HEK293 (cell line): ENCODE measurements at regions not wholly inside any gene's neighbourhood (a gene's known extent, or its start where the extent isn't known, plus 50 kb on each side); places are given as distances from the start of the nearest gene placed in this dataset.

Experiments
- CTCF ChIA-PET: fragments of 350-600 bp; formaldehyde crosslinking; extraction: SDS; loops from one replicate; lab custom pipeline; 2021; ENCODE audit warnings: antibody characterized with exemption; lab: Yijun Ruan, JAX
- POLR2A ChIA-PET: fragments of 300-600 bp; formaldehyde crosslinking; extraction: SDS; loops from one replicate; lab custom pipeline; 2020; ENCODE audit warnings: antibody characterized with exemption, inconsistent platforms; lab: Yijun Ruan, JAX
- H3K27ac ChIP-seq: fragments of 200-500 bp; sonication (Bioruptor generic); 2 replicates; pipeline ENCODE4 v1.5.1; 2014; ENCODE audit warnings: low read depth, low read length, control low read depth, inconsistent platforms; ENCODE audit errors: extremely low read depth
- H3K36me3 ChIP-seq, 2 experiments: fragments of 200-500 bp in 1 of 2; sonication (Bioruptor generic) in 1 of 2; 1 replicate in 1 of 2; 2 replicates in 1 of 2; pipeline ENCODE4 v1.5.1; 2014 to 2017; ENCODE audit warnings: inconsistent platforms in 2 of 2, low read length in 2 of 2; ENCODE audit not compliant: control insufficient read depth in 2 of 2, insufficient read depth in 1 of 2
- H3K4me1 ChIP-seq: fragments of 200-500 bp; sonication (Bioruptor generic); 2 replicates; pipeline ENCODE4 v1.5.1; 2014; ENCODE audit warnings: mild to moderate bottlenecking, low read length, inconsistent platforms; ENCODE audit not compliant: control insufficient read depth, insufficient read depth
- H3K4me3 ChIP-seq: 2 replicates; pipeline ENCODE4 v1.5.1; 2011; ENCODE audit warnings: low read depth, mild to moderate bottlenecking, control low read depth, low read length, moderate library complexity
- H3K9me3 ChIP-seq: fragments of 200-500 bp; sonication (Bioruptor generic); 2 replicates; pipeline ENCODE4 v1.5.1; 2014; ENCODE audit warnings: low read depth, low read length, inconsistent platforms; ENCODE audit not compliant: control insufficient read depth, insufficient read depth
- BCL11B ChIP-seq: fragments of 450-650 bp; formaldehyde crosslinking; IDR thresholded peaks from 2 replicates; pipeline ENCODE4 v1.5.1; 2016; ENCODE audit warnings: low read depth, missing biosample characterization, missing genetic modification characterization
- IKZF3 ChIP-seq: fragments of 450-650 bp; IDR thresholded peaks from 2 replicates; pipeline ENCODE4 v1.5.0; 2018; ENCODE audit warnings: missing biosample characterization, mild to moderate bottlenecking, missing genetic modification characterization, moderate library complexity
- INSM2 ChIP-seq: fragments of 450-650 bp; formaldehyde crosslinking; IDR thresholded peaks from 2 replicates; pipeline ENCODE4 v1.5.1; 2016; ENCODE audit warnings: missing biosample characterization, missing genetic modification characterization
- KLF16 ChIP-seq: fragments of 450-650 bp; formaldehyde crosslinking; IDR thresholded peaks from 2 replicates; pipeline ENCODE4 v1.5.1; 2017; ENCODE audit warnings: missing biosample characterization, missing genetic modification characterization
- PRDM10 ChIP-seq: fragments of 450-650 bp; formaldehyde crosslinking; IDR thresholded peaks from 2 replicates; pipeline ENCODE4 v1.5.1; 2016; ENCODE audit warnings: missing biosample characterization, missing genetic modification characterization
- REPIN1 ChIP-seq: fragments of 450-650 bp; formaldehyde crosslinking; IDR thresholded peaks from 2 replicates; pipeline ENCODE4 v1.5.1; 2017; ENCODE audit warnings: missing biosample characterization, missing genetic modification characterization, low read depth
- SETDB1 ChIP-seq: IDR thresholded peaks from one replicate; pipeline ENCODE4 v1.6.1; 2017; ENCODE audit warnings: mild to moderate bottlenecking, low read length, moderate library complexity, mixed read lengths; ENCODE audit not compliant: insufficient read length
- ZBTB1 ChIP-seq: fragments of 450-650 bp; formaldehyde crosslinking; IDR thresholded peaks from 2 replicates; pipeline ENCODE4 v1.5.1; 2016; ENCODE audit warnings: missing biosample characterization, missing genetic modification characterization
- ZFHX2 ChIP-seq: fragments of 450-650 bp; formaldehyde crosslinking; conservative IDR thresholded peaks from 2 replicates; pipeline ENCODE4 v1.5.1; 2016; ENCODE audit warnings: missing biosample characterization, missing genetic modification characterization
- ZNF114 ChIP-seq: fragments of 450-650 bp; formaldehyde crosslinking; IDR thresholded peaks from 2 replicates; pipeline ENCODE4 v1.5.0; 2017; ENCODE audit warnings: missing biosample characterization, missing genetic modification characterization
- ZNF140 ChIP-seq: fragments of 450-650 bp; formaldehyde crosslinking; IDR thresholded peaks from 2 replicates; pipeline ENCODE4 v1.5.1; 2016; ENCODE audit warnings: missing biosample characterization, missing genetic modification characterization
- ZNF274 ChIP-seq, 2 experiments: fragments of 200-500 bp in 1 of 2; fragments of 450-650 bp in 1 of 2; sonication (Bioruptor generic) in 1 of 2; formaldehyde crosslinking in 1 of 2; IDR thresholded peaks; 2 replicates each; pipeline versions ENCODE4 v1.5.1 to v1.6.1; 2014 to 2016; ENCODE audit warnings: borderline replicate concordance in 1 of 2, inconsistent platforms in 1 of 2, low read length in 1 of 2, missing biosample characterization in 1 of 2, missing genetic modification characterization in 1 of 2
- ZNF394 ChIP-seq: fragments of 450-650 bp; formaldehyde crosslinking; IDR thresholded peaks from 2 replicates; pipeline ENCODE4 v1.5.1; 2016; ENCODE audit warnings: missing biosample characterization, missing genetic modification characterization, mild to moderate bottlenecking, moderate library complexity, borderline replicate concordance
- ZNF416 ChIP-seq: fragments of 450-650 bp; formaldehyde crosslinking; IDR thresholded peaks from 2 replicates; pipeline ENCODE4 v1.5.1; 2016; ENCODE audit warnings: missing biosample characterization, missing genetic modification characterization
- ZNF48 ChIP-seq: fragments of 450-650 bp; formaldehyde crosslinking; IDR thresholded peaks from 2 replicates; pipeline ENCODE4 v1.5.1; 2016; ENCODE audit warnings: missing biosample characterization, missing genetic modification characterization
- ZNF514 ChIP-seq: fragments of 450-650 bp; formaldehyde crosslinking; IDR thresholded peaks from 2 replicates; pipeline ENCODE4 v1.5.1; 2016; ENCODE audit warnings: missing biosample characterization, missing genetic modification characterization
- ZNF529 ChIP-seq: fragments of 450-650 bp; formaldehyde crosslinking; IDR thresholded peaks from 2 replicates; pipeline ENCODE4 v1.5.1; 2017; ENCODE audit warnings: missing genetic modification characterization, missing biosample characterization; ENCODE audit not compliant: insufficient replicate concordance
- ZNF544 ChIP-seq: fragments of 450-650 bp; formaldehyde crosslinking; IDR thresholded peaks from 2 replicates; pipeline ENCODE4 v1.5.0; 2017; ENCODE audit warnings: missing biosample characterization, missing genetic modification characterization
- ZNF623 ChIP-seq: fragments of 450-650 bp; formaldehyde crosslinking; IDR thresholded peaks from 2 replicates; pipeline ENCODE4 v1.5.1; 2016; ENCODE audit warnings: missing biosample characterization, missing genetic modification characterization
- ZNF645 ChIP-seq: fragments of 450-650 bp; formaldehyde crosslinking; IDR thresholded peaks from 2 replicates; pipeline ENCODE4; 2016; ENCODE audit warnings: missing biosample characterization, missing genetic modification characterization
- ZNF785 ChIP-seq: fragments of 450-650 bp; formaldehyde crosslinking; IDR thresholded peaks from 2 replicates; pipeline ENCODE4 v1.5.1; 2016; ENCODE audit warnings: missing biosample characterization, missing genetic modification characterization
- TF ChIP-seq, protein P1 (sequence below): fragments of 450-650 bp; formaldehyde crosslinking; IDR thresholded peaks from 2 replicates; pipeline ENCODE4 v1.5.0; 2017; ENCODE audit warnings: missing biosample characterization, missing genetic modification characterization, borderline replicate concordance
- TF ChIP-seq, protein P2 (sequence below): fragments of 450-650 bp; formaldehyde crosslinking; IDR thresholded peaks from 2 replicates; pipeline ENCODE4 v1.5.1; 2016; ENCODE audit warnings: missing biosample characterization, missing genetic modification characterization

DNA sequence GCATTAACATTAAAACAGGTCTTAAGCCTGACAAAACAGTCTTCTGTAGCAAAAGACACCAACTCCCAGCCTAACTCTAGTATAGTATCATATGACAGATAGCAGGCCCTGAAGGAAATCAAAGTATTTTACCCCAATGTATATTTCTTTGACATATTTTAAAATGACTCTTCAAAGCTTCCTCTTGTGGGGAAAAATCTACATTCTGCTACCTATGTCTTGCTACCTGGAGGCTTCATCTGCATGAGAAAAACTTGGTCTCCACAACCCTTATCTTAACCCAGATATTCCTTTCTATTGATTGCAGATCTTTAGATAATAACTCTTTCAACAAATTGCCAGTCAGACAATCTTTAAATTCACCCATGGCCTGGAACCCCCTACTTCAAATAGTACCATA lies 1620.4 kb downstream of the PCDH7 start:
- Histone ChIP-seq H3K4me1 (no peaks in the 10 kb centered on the region), H3K36me3 (no peaks in the 10 kb centered on the region), H3K4me3 (no peak overlapping the region), H3K9me3 (no peaks in the 10 kb centered on the region), H3K27ac (no peak overlapping the region)
- no peak for TF ChIP-seq ZNF394
- no peak for TF ChIP-seq ZNF514 (tag by site-specific recombination)
- no peak for TF ChIP-seq BCL11B
- no peak for TF ChIP-seq ZNF274 (IDR thresholded peaks at IDR 0.05; ENCODE audit: low read length)
- no peak for TF ChIP-seq ZNF274 (tag by site-specific recombination; IDR thresholded peaks at IDR 0.05; ENCODE audit: borderline replicate concordance)
- TF ChIP-seq SETDB1 = no peak
- no peak for TF ChIP-seq ZNF114
- no peak for TF ChIP-seq ZNF785
- TF ChIP-seq REPIN1 (tag by site-specific recombination) = no peak
- TF ChIP-seq IKZF3 (tag by site-specific recombination) = no peak
- ChIA-PET POLR2A (no interaction called here), CTCF (no interaction called here)

DNA sequence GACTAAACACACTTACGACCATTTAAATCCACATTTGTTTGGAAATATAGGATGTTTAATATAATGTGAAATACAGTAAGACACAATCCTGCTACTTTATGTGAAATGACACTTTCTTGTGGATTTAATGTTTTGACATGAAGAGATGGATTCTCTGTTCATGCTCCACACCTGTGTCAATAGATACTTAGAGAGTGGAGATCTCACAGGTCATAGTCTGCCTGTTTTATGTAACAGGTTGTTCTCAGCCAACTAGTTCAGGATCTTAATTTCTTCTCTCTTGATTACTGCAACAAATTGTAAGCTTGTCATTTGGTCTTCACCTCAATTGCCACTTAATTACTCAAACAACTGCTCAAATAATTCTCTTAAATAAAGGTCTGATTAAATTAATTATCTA lies 1621.2 kb downstream of the PCDH7 start:
- H3K27ac ChIP-seq = no peak overlapping the region
- no peaks in the 10 kb centered on the region for H3K4me1 ChIP-seq
- H3K36me3 ChIP-seq = no peaks in the 10 kb centered on the region
- CTCF ChIA-PET = no interaction called here
- no peaks in the 10 kb centered on the region for H3K9me3 ChIP-seq
- H3K4me3 ChIP-seq = no peak overlapping the region
- POLR2A ChIA-PET = no interaction called here
- TF ChIP-seq ZFHX2 (no peak), KLF16 (tag by site-specific recombination) (no peak), ZNF140 (tag by site-specific recombination) (no peak), IKZF3 (tag by site-specific recombination) (no peak), ZNF48 (tag by site-specific recombination) (no peak), ZNF785 (no peak), ZNF645 (tag by site-specific recombination) (no peak), ZNF544 (tag by site-specific recombination) (no peak), ZBTB1 (tag by site-specific recombination) (no peak), PRDM10 (tag by site-specific recombination) (no peak), INSM2 (tag by site-specific recombination) (no peak), ZNF529 (tag by site-specific recombination) (no peak), ZNF623 (tag by site-specific recombination) (no peak), ZNF416 (no peak)
- TF ChIP-seq, protein P1, sequence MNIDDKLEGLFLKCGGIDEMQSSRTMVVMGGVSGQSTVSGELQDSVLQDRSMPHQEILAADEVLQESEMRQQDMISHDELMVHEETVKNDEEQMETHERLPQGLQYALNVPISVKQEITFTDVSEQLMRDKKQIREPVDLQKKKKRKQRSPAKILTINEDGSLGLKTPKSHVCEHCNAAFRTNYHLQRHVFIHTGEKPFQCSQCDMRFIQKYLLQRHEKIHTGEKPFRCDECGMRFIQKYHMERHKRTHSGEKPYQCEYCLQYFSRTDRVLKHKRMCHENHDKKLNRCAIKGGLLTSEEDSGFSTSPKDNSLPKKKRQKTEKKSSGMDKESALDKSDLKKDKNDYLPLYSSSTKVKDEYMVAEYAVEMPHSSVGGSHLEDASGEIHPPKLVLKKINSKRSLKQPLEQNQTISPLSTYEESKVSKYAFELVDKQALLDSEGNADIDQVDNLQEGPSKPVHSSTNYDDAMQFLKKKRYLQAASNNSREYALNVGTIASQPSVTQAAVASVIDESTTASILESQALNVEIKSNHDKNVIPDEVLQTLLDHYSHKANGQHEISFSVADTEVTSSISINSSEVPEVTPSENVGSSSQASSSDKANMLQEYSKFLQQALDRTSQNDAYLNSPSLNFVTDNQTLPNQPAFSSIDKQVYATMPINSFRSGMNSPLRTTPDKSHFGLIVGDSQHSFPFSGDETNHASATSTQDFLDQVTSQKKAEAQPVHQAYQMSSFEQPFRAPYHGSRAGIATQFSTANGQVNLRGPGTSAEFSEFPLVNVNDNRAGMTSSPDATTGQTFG (tag by site-specific recombination) = no peak
- TF ChIP-seq, protein P2, sequence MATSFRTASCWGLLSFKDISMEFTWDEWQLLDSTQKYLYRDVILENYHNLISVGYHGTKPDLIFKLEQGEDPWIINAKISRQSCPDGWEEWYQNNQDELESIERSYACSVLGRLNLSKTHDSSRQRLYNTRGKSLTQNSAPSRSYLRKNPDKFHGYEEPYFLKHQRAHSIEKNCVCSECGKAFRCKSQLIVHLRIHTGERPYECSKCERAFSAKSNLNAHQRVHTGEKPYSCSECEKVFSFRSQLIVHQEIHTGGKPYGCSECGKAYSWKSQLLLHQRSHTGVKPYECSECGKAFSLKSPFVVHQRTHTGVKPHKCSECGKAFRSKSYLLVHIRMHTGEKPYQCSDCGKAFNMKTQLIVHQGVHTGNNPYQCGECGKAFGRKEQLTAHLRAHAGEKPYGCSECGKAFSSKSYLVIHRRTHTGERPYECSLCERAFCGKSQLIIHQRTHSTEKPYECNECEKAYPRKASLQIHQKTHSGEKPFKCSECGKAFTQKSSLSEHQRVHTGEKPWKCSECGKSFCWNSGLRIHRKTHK (tag by site-specific recombination) = no peak
